GM08714 (cell line): ENCODE measurements at regions not wholly inside any gene's neighbourhood (a gene's known extent, or its start where the extent isn't known, plus 50 kb on each side); places are given as distances from the start of the nearest gene placed in this dataset.

Experiments used
- H3K4me3 ChIP-seq: fragments of 200-500 bp; sonication (Bioruptor generic); 2 replicates; pipeline ENCODE4 v1.5.1; 2014; ENCODE audit warnings: mild to moderate bottlenecking, low read length, inconsistent platforms
- ZNF274 ChIP-seq: IDR thresholded peaks from 2 replicates; pipeline ENCODE4 v1.6.1; 2012; ENCODE audit warnings: mild to moderate bottlenecking, low read depth, low read length

DNA sequence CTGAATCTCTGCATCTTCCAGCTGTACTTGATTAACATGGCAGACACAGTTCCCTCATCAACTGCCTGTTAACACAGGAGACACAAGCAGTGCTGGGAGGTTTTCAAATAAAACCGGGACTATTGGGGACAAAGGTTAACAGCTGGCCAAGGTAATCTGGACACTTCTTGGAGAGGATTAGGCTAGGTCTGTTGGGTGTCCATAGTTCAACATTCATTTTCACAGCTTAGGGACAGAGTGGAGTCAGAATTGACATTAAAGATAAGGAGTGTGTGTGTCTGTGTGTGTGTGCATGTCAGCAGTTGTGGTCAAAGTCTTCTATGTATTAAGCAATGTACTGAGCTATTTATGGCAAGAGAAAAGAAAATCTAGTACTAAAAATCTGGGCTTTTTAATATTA lies 216.2 kb downstream of the MED10 start:
- no peak overlapping the region for H3K4me3 ChIP-seq
- TF ChIP-seq ZNF274, result no peak

DNA sequence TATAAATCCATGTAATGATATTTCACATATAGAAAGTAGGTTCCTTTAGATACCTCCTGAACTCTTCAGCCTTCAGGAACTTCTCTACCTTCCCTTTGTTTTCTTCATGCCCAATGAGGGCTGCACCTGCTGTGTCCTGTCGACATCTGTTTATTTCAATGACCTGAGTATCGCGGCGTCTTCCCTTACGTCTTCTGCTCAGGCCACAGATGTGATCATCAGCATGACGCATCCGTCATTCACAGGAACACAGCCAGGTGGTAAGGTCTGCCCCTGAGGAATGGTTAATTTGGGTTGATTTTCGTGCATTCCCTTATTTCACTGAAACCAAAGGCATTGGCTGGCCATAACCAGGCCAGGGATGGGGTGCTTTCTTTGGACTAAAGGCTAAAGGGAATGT lies 217.1 kb downstream of the MED10 start:
- no peak overlapping the region for H3K4me3 ChIP-seq
- no peak for TF ChIP-seq ZNF274

DNA sequence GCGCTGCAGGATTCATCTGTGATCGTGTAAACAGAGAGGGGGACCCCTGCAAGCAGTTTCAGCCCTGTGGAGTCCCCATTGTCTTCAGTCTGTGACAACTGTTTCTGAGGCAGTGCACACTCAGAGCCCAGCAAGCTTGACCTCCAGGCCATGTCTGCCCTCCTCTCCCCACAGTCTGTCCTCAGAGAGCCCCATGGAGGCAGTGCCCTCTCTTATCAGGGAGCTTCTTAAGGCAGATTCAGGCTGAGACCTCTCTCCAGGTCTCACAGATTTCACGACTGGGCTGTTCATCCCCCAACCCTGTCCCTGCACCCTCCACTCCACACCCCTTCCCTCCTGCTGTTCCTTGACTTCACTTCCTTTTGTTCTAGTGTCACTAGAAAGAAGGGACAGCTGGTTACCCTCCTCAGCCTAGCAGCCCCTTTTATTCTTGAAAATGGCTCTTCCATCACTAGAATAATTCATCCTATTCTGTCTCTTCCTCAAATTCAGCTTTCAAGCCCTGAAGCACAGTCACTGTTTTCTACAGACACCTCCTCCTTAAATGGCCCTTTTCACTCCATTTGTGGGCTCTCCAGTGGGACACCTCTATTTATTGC lies 218.4 kb downstream of the MED10 start:
- no peak overlapping the region for H3K4me3 ChIP-seq
- no peak for TF ChIP-seq ZNF274

DNA sequence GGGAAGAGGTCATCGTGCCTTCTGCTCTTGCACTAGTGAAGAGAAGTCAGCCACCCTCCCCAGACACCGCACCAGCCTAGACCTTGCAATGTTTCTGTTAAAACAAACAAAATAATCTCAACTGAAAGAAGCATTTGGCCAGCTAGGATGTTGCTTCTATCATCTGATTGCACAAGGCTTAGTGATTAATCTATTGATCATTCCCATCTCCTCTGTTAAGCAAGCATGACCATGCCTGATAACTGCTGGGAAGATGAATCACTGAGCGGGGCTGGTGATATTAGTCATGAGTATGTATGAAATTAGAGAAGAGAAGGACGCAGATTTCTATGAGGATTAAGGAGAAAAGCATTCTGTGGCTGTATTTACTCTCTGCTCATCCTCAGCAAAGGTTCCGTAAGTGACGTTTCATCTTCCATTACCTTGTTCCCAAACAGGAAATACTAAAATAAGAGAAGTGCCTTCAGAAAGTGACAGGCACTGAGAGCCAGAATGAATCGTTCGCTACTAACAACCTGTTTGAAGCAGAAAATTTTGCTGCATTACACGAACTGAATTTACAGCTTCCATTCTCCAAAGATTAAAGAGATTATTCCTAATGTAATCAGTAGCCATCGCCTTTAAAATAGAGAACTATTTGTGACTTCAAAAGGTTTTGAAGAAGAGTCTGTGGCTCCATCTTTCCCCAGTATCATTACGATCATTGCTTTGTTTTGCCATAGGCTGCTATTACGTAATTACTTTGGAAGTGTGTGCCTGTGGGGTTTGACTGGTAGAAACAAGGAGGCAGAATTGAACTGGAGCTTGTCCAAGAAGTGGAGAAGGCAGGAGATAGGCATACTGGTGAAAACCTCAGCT lies 219.1 kb downstream of the MED10 start:
- no peak overlapping the region for H3K4me3 ChIP-seq

DNA sequence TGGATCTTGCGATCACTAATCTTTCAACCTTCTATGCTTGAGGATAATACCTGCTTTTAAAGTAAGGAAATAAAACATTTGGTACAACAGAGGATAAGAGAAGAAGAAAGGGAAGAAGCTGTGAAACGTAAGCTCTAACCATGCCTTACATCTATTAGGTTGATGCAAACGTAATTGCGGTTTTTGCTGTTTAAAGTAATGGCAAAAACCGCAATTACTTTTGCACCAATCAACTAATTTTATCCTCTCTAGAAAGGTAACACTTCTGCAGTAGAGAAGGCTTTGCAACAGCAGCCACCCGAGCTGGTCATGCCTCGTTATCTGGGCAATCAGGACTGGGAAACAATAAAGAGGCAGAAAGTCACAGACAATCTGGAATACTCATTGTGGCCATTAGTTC lies 224.1 kb downstream of the MED10 start:
- H3K4me3 ChIP-seq, result no peak overlapping the region
- no peak for TF ChIP-seq ZNF274

More for the DNA sequence above, 219.1 kb downstream of the MED10 start:
- no peak for TF ChIP-seq ZNF274

DNA sequence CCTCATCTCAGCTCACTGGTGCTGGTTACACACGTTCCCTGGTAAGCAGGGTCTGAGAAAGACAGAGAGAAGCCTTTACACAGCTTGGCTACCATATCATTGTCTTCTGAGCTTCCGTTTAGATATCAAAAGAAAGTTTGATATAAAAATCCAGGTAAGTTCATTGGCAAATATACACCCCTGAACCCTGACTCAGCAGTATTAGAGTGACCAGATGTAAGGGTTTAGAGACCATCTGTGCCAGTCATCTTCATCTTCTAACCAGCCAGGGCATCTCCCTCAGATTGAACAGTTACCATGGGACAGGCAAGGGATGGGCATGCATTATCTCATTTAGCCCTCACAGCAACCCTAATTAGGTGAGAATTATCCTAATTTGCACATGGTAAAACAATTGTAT lies 232.1 kb downstream of the MED10 start:
- H3K4me3 ChIP-seq, result no peak overlapping the region
- no peak for TF ChIP-seq ZNF274

DNA sequence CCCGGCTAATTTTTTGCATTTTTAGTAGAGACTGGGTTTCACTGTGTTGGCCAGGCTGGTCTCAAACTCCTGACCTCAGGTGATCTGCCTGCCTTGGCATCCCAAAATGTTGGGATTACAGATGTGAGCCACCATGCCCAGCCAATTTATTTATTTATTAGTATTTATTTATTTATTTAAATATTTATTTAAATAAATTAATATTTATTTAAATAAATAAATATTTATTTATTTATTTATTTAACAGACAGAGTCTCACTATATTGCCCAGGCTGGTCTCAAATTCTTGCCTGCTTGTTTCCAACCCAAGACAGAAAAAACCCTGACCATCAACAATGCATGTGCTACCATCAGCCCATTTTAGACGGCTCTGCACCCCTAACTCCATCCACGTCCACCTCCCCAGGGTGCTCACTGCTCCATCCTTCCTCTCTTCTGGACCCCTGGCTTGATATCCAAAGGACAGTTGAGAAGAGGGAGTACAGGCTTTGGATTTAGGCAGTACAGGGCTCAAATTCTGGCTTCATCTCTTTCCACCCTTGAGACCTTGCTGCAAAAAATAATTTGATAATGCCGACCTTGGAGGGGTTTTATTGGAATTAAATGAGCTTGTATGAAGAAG lies 232.6 kb downstream of the MED10 start:
- TF ChIP-seq ZNF274, result no peak
- no peak overlapping the region for H3K4me3 ChIP-seq

DNA sequence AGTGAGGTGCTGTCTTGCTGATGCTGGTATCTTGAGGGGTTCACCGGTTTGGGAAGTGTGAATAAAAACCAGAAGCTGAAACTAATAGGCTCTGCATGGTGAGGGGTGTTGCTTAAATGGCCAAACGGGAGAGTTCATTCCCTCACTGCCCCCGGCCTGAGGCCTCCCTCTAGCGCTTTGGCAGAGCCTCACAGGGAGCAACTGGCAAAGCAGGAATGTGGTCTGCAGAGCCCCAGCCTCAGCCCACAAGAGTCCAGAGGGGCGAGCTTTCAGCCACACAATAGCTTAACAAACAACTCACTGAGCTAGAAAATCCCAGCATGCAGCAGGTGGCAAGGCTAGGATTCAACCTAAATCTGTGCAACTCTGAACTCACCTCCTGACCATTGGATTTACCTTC lies 234.8 kb downstream of the MED10 start:
- TF ChIP-seq ZNF274, result no peak
- H3K4me3 ChIP-seq, result no peak overlapping the region

DNA sequence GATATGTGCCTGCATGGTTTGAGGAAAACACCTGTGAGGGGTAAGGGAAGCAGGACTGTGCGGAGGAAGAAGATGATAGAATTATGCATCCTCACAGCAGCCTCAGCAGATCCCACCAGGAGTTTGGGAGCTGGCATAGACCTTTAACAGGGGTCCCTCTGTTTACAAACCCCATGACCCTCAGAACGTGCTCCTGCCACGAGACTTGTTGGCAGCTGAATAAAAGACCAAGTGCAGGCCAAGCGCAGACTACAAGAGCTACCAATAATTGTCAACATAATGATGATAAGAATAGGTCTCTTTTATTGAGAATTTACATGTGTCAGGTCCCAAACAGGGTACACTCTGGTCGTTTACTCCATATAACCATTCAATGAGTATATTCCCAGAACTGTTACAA lies 236.0 kb downstream of the MED10 start:
- no peak for TF ChIP-seq ZNF274
- H3K4me3 ChIP-seq, result no peak overlapping the region

DNA sequence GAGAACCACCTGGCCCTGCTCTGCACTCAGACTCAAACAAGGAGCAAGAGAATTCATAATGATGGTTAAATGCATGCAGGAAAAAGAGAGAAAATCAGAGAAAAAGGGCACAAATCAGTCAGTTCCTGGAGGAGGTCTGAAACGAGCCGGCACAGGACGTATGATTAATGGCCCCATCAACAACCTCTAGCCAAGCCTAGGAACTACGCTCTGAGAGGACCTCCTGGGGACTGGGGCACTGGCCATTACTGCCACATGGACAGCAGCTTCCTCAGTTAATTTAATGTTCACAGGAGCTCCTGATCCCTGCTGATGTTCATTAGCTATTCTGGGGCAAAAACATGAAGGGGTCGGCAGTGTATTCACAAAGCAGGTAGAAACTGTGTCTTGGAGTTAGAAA lies 238.1 kb downstream of the MED10 start:
- H3K4me3 ChIP-seq, result no peak overlapping the region
- no peak for TF ChIP-seq ZNF274

DNA sequence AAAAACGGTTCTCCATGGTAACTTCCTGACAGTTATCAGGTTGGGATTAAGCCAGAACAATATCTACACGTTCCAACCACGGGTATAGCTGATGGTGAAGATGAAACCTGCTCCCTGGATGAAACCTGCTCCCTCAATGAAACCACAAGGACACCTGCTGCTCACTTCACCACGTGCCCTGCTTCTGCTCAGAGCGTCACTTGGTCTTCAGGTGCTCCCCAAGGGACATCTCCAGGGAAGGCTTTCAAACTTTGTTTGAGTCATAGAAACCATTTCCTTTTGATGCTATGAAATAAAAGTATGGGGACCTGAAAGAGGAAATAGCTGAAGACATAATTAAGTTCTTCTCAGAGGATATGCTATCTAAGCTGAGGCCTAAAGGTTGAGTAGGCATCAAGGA lies 242.4 kb downstream of the MED10 start:
- no peak overlapping the region for H3K4me3 ChIP-seq
- no peak for TF ChIP-seq ZNF274

DNA sequence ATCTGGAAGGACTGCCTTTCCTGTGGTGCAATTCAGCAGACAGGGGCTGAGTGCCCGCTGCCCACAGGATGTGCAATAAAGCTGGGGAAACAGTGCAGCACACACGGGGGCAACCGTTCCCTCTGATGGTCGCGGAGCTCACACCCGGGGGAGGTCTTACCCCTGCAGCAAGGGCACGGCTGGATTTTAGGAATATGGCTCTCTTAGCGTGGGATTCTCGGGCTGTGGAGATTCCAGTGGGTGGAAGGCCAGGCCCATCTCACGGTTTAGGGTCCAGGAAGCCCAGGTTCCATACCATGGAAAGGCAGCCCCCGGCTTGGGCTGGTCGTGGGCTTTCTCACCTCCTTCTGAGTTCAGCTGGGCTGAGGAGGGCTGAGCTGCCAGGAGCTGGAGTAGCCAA lies 244.1 kb downstream of the MED10 start:
- no peak overlapping the region for H3K4me3 ChIP-seq
- no peak for TF ChIP-seq ZNF274

DNA sequence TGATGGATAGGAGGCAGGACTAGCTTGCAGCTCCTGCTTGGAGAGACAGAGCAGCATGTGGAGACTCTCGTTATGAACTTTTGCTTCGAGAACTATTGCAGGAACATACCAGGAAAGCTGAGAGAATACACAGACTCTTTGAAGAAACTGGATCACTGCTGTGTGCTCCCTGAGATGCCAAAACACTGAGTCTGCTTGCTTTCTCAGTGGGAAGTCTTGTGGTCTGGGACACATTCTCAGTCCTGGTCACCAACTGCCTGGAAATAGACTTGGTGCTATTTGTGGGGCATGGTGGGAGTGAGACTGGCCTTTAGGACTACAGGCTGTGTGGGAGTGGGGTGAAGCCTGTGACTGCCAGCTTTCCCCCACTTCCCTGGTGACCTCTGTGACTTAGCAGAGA lies 252.6 kb downstream of the MED10 start:
- no peak overlapping the region for H3K4me3 ChIP-seq
- TF ChIP-seq ZNF274, result no peak

DNA sequence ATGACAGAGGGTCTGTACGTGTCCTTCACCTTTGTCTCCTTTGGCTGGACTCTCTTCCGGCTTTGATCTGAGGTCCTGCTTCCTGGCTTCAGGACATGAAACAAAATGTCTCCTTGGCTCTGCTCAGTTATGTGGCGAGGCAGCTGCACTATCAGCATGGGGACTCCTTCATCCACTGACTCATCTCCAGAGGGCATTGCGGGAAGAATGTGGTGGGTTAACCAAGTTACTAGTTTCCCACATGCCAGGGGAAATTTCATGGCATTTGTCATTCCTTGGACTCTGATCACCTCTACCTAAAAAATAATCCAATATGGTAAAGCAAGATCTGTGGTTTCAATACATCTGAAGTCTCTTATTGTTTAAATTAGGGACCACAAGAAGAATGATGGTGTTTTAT lies 259.7 kb downstream of the MED10 start:
- no peak overlapping the region for H3K4me3 ChIP-seq
- TF ChIP-seq ZNF274, result no peak

DNA sequence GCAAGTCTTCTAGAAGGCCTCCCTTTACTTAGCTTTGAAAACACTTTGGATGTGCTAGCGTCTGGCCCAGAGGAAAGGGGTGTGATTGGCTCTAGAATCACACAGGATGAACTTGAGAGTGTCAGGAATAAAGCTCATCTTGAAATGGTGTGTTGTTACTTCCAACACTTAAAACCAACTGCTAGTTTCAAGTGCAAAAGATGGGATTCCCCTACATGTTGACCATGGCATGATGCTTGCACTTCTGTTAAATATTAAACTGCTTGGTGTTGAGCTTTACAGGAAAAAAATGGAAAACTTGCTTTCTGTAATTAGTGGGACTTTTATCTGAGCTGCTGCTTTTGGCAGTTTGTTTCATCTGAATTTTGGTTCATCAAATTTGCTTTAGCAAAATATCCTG lies 261.1 kb downstream of the MED10 start:
- no peak overlapping the region for H3K4me3 ChIP-seq
- no peak for TF ChIP-seq ZNF274
